ENCODE measurements at regions not wholly inside any gene's neighbourhood (a gene's known extent, or its start where the extent isn't known, plus 50 kb on each side); places are given as distances from the start of the nearest gene placed in this dataset.

GRCh38 chr20:16115911-16116552 is 457.2 kb downstream of the KIF16B start:
- TF ChIP-seq MAX (IDR thresholded peaks at IDR 0.05) (no peak), USF1 (IDR thresholded peaks at IDR 0.05) (no peak), TEAD4 (IDR thresholded peaks at IDR 0.05) (no peak), RAD21 (IDR thresholded peaks at IDR 0.05; ENCODE audit: low read depth) (no peak), CREB1 (IDR thresholded peaks at IDR 0.05; ENCODE audit: low read depth) (no peak), TAF1 (IDR thresholded peaks at IDR 0.05; ENCODE audit: low read depth) (no peak), EGR1 (IDR thresholded peaks at IDR 0.05) (no peak), EP300 (IDR thresholded peaks at IDR 0.05; ENCODE audit: borderline replicate concordance) (no peak), CEBPB (IDR thresholded peaks at IDR 0.05) (no peak), ZBTB7A (IDR thresholded peaks at IDR 0.05; ENCODE audit: low read depth) (no peak)
- TF ChIP-seq, protein P1, sequence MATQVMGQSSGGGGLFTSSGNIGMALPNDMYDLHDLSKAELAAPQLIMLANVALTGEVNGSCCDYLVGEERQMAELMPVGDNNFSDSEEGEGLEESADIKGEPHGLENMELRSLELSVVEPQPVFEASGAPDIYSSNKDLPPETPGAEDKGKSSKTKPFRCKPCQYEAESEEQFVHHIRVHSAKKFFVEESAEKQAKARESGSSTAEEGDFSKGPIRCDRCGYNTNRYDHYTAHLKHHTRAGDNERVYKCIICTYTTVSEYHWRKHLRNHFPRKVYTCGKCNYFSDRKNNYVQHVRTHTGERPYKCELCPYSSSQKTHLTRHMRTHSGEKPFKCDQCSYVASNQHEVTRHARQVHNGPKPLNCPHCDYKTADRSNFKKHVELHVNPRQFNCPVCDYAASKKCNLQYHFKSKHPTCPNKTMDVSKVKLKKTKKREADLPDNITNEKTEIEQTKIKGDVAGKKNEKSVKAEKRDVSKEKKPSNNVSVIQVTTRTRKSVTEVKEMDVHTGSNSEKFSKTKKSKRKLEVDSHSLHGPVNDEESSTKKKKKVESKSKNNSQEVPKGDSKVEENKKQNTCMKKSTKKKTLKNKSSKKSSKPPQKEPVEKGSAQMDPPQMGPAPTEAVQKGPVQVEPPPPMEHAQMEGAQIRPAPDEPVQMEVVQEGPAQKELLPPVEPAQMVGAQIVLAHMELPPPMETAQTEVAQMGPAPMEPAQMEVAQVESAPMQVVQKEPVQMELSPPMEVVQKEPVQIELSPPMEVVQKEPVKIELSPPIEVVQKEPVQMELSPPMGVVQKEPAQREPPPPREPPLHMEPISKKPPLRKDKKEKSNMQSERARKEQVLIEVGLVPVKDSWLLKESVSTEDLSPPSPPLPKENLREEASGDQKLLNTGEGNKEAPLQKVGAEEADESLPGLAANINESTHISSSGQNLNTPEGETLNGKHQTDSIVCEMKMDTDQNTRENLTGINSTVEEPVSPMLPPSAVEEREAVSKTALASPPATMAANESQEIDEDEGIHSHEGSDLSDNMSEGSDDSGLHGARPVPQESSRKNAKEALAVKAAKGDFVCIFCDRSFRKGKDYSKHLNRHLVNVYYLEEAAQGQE (IDR thresholded peaks at IDR 0.05; ENCODE audit: low read depth): no peak

DNA sequence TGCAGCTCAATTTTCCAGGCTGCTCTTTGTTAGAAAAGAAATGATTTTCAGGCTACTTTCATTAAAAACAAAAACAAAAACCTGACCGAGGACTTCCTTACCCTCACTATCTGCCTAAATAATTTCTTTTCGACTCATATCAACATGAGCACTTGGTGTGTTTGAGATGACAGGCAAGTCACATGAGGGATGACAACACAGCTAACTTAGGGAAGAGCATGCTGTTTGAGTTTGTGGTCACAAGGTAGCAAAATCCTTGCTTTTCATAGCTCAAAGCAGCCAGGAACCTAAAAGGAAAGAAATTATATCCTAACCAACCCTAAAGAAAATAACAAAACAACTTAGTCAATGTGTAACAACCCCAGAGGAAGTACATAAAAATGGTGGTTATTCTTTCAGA is 459.5 kb downstream of the KIF16B start:
- TF ChIP-seq RAD21 (IDR thresholded peaks at IDR 0.05; ENCODE audit: low read depth): no peak

DNA sequence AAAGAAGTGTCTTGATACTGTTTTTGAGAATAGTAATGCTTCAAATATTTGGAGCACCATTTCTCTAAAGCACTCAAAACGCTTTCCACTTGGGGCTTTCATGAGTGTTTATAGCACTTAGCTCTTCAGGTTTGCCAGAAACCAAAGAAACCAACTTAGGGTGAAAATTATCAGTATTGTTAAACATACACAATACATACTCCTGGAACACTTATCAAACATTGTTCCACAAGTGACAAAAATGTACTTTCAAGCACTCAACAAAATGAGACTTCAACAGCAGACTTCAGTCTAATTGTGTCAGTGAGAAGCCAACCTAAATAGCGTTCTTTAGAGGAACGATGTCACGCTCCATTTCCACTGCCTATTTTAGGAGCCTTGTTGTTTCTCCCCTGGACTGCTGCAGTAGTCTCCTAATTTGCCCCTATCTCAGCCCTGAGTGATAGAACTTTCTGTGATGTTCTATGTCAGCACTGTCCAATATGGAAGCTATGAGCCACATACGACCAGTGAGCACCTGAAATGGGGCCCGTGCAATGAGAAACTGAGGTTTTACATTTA is 461.3 kb downstream of the KIF16B start:
- TF ChIP-seq CEBPB (IDR thresholded peaks at IDR 0.05) (no peak), FOXM1 (IDR thresholded peaks at IDR 0.05; ENCODE audit: borderline replicate concordance, low read depth) (no peak), TEAD4 (IDR thresholded peaks at IDR 0.05) (no peak), EP300 (IDR thresholded peaks at IDR 0.05; ENCODE audit: borderline replicate concordance) (no peak), MAX (IDR thresholded peaks at IDR 0.05) (no peak), EGR1 (IDR thresholded peaks at IDR 0.05) (no peak), NFIC (IDR thresholded peaks at IDR 0.05) (no peak), TCF12 (IDR thresholded peaks at IDR 0.05; ENCODE audit: low read depth) (no peak), TAF1 (IDR thresholded peaks at IDR 0.05; ENCODE audit: low read depth) (no peak), RAD21 (IDR thresholded peaks at IDR 0.05; ENCODE audit: low read depth) (no peak), CREB1 (IDR thresholded peaks at IDR 0.05; ENCODE audit: low read depth) (no peak), ZBTB7A (IDR thresholded peaks at IDR 0.05; ENCODE audit: low read depth) (no peak), USF1 (IDR thresholded peaks at IDR 0.05) (no peak), YY1 (IDR thresholded peaks at IDR 0.05; ENCODE audit: low read depth) (no peak)
- TF ChIP-seq, protein P1 (IDR thresholded peaks at IDR 0.05; ENCODE audit: low read depth): no peak

DNA sequence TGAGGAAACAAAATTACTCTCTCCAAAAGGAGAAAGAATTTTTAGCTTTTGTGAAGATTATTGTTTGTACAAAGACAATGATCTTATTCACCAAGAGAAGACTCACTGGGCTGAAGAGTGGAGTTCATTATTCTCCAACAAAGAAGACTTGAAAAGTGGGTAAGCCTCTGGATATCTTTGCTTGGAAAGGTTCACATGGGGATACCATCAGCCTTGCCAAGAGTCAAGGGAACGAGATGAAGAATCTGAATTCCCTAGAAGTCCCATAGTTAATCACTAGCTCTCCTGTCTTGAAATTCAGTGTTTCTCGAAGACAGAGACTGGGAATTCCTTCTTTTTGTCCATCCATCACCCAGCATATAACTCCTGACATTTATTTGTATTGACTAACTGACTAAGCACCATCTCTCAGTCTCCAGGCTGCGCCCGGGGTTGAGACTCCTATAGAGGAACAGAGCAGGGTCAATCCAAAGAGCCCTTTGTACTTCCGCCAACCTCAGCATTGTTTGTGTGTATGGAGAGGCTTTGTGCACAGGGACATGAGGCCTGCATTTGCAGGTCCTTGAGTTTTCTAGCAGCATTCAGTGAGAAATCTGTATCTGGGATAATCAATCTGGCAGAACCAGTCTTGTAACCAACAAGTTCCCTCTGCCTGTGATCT is 461.9 kb downstream of the KIF16B start:
- TF ChIP-seq ZBTB7A (IDR thresholded peaks at IDR 0.05; ENCODE audit: low read depth) (no peak), RAD21 (IDR thresholded peaks at IDR 0.05; ENCODE audit: low read depth) (no peak), NFIC (IDR thresholded peaks at IDR 0.05) (no peak), CEBPB (IDR thresholded peaks at IDR 0.05) (no peak), FOXM1 (IDR thresholded peaks at IDR 0.05; ENCODE audit: borderline replicate concordance, low read depth) (no peak), TCF12 (IDR thresholded peaks at IDR 0.05; ENCODE audit: low read depth) (no peak), TEAD4 (IDR thresholded peaks at IDR 0.05) (no peak), MAX (IDR thresholded peaks at IDR 0.05) (no peak), EGR1 (IDR thresholded peaks at IDR 0.05) (no peak), TAF1 (IDR thresholded peaks at IDR 0.05; ENCODE audit: low read depth) (no peak), USF1 (IDR thresholded peaks at IDR 0.05) (no peak), EP300 (IDR thresholded peaks at IDR 0.05; ENCODE audit: borderline replicate concordance) (no peak), YY1 (IDR thresholded peaks at IDR 0.05; ENCODE audit: low read depth) (no peak), CREB1 (IDR thresholded peaks at IDR 0.05; ENCODE audit: low read depth) (no peak)
- TF ChIP-seq, protein P1 (IDR thresholded peaks at IDR 0.05; ENCODE audit: low read depth): no peak
